Neutrophil (primary cell): ENCODE measurements at regions not wholly inside any gene's neighbourhood (a gene's known extent, or its start where the extent isn't known, plus 50 kb on each side); places are given as distances from the start of the nearest gene placed in this dataset.

ENCODE experiments used
- H3K27ac ChIP-seq: fragments of 200-600 bp; sonication (generic); 2 replicates; pipeline ENCODE4 v1.5.1; 2016; ENCODE audit warnings: mild to moderate bottlenecking, moderate library complexity
- H3K27me3 ChIP-seq: fragments of 200-600 bp; sonication (generic); 2 replicates; pipeline ENCODE4 v1.6.0; 2016; ENCODE audit warnings: mild to moderate bottlenecking
- H3K36me3 ChIP-seq: fragments of 200-600 bp; sonication (generic); 2 replicates; pipeline ENCODE4 v1.5.1; 2017
- H3K4me1 ChIP-seq, 2 experiments: fragments of 200-600 bp in 1 of 2; sonication (generic) in 1 of 2; 1 replicate in 1 of 2; 2 replicates in 1 of 2; pipeline versions ENCODE4 v1.5.1 to v1.6.1; 2013 to 2016; ENCODE audit warnings: low read depth in 1 of 2, low read length in 1 of 2, mild to moderate bottlenecking in 1 of 2, moderate library complexity in 1 of 2; ENCODE audit not compliant: control insufficient read depth in 1 of 2, insufficient read depth in 1 of 2
- H3K4me3 ChIP-seq, 2 experiments: fragments of 200-600 bp in 1 of 2; sonication (generic) in 1 of 2; 1 replicate in 1 of 2; 2 replicates in 1 of 2; pipeline ENCODE4 v1.5.1; 2013 to 2016; ENCODE audit warnings: low read depth in 1 of 2, low read length in 1 of 2, mild to moderate bottlenecking in 1 of 2, moderate library complexity in 1 of 2
- H3K9me3 ChIP-seq: fragments of 200-600 bp; sonication (generic); 2 replicates; pipeline ENCODE4 v1.5.1; 2016
- TF ChIP-seq, protein P1 (sequence below): fragments of 200-600 bp; sonication (generic); IDR thresholded peaks from 2 replicates; pipeline ENCODE4 v1.5.1; 2016; ENCODE audit warnings: antibody characterized with exemption

DNA sequence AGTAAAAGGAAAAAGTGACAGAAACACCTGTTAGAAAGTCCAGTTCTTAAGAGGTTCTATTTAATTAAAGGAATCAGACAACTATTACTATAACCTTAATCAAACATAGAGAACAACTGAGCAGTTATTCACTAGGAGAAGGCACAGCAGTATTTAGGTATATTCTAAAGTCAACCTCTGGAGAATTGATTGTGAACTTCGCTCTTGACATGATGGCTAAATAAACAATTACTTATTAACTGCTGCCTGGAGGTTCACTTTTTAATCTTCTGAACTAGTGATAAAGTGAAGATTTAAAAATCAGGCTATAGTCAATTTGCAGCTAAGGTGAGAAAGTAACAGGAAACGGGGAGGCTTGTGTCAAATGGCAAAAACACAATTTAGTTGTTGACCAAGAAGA lies 557.3 kb downstream of the FAM181B start:
- no peaks in the 10 kb centered on the region for H3K9me3 ChIP-seq
- TF ChIP-seq, protein P1, sequence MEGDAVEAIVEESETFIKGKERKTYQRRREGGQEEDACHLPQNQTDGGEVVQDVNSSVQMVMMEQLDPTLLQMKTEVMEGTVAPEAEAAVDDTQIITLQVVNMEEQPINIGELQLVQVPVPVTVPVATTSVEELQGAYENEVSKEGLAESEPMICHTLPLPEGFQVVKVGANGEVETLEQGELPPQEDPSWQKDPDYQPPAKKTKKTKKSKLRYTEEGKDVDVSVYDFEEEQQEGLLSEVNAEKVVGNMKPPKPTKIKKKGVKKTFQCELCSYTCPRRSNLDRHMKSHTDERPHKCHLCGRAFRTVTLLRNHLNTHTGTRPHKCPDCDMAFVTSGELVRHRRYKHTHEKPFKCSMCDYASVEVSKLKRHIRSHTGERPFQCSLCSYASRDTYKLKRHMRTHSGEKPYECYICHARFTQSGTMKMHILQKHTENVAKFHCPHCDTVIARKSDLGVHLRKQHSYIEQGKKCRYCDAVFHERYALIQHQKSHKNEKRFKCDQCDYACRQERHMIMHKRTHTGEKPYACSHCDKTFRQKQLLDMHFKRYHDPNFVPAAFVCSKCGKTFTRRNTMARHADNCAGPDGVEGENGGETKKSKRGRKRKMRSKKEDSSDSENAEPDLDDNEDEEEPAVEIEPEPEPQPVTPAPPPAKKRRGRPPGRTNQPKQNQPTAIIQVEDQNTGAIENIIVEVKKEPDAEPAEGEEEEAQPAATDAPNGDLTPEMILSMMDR, result no peak
- H3K4me3 ChIP-seq, result no peak overlapping the region
- no peaks in the 10 kb centered on the region for H3K27me3 ChIP-seq
- no peak overlapping the region for H3K27ac ChIP-seq
- no peaks in the 10 kb centered on the region for H3K36me3 ChIP-seq
- H3K4me1 ChIP-seq, result no peaks in the 10 kb centered on the region

DNA sequence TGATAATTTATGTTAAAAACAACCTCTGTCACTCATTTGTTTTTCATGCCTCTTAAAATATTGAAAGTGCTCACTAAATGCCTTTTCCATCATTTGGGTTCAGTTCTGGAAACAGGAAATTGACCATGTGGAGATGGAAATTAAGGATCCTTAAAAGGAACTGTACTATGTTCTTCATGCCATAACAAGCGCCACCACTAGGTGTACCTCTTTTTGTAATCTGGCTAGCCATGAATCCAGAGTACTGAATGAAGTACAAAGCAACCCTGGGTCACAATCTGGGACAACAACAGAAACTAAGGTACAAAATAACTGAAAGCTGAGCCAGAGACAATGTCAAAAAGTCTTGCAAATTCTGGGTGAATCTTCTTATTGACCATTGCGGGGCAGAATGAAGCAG lies 559.1 kb downstream of the FAM181B start:
- no peaks in the 10 kb centered on the region for H3K9me3 ChIP-seq
- no peaks in the 10 kb centered on the region for H3K27me3 ChIP-seq
- H3K4me1 ChIP-seq, result no peaks in the 10 kb centered on the region
- H3K36me3 ChIP-seq, result no peaks in the 10 kb centered on the region
- no peak overlapping the region for H3K4me3 ChIP-seq
- no peak overlapping the region for H3K27ac ChIP-seq
- TF ChIP-seq, protein P1, result no peak

DNA sequence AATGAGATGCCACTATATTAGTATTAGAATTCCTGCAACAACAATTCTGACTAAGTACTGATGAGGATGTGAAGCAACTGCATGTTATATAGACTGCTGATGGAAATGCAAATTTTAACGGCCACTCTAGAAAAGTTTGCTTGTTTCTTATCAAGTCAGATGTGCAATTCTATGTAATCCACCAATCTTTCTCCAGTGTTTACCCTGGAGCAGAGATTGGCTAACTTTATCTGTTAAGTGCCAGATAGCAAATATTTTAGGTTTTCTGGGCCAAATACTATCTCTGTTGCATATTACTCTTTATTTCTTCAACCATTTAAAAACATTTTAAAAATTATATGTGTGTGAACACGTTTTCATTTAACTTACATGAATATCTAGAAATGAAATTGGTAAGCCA lies 586.9 kb downstream of the FAM181B start:
- Histone ChIP-seq H3K9me3 (no peaks in the 10 kb centered on the region), H3K27me3 (no peaks in the 10 kb centered on the region), H3K27ac (no peak overlapping the region), H3K4me1 (no peaks in the 10 kb centered on the region), H3K36me3 (no peaks in the 10 kb centered on the region), H3K4me3 (no peak overlapping the region)
- TF ChIP-seq, protein P1, result no peak

DNA sequence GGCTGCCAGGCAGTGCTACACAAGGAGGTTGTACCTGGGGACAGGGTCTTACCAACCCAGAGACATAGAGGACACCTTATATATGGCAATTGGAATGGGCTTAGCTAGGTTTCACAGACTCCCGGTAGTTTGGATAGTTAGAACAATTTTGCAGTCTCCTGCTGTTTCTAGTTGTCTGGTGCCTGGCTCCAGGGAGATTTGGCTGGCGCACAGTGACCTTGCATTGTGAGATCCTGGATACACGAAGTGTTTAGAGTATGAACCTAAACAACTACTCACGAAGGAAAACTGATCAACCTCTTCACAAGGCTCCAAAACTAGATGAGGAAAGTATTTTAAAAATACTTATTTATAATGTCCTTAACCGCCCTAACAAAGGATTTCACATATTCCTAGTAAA lies 614.7 kb downstream of the FAM181B start:
- Histone ChIP-seq H3K27ac (no peak overlapping the region), H3K4me1 (no peaks in the 10 kb centered on the region), H3K9me3 (no peaks in the 10 kb centered on the region), H3K36me3 (no peaks in the 10 kb centered on the region), H3K4me3 (no peak overlapping the region), H3K27me3 (no peaks in the 10 kb centered on the region)
- TF ChIP-seq, protein P1, result no peak

DNA sequence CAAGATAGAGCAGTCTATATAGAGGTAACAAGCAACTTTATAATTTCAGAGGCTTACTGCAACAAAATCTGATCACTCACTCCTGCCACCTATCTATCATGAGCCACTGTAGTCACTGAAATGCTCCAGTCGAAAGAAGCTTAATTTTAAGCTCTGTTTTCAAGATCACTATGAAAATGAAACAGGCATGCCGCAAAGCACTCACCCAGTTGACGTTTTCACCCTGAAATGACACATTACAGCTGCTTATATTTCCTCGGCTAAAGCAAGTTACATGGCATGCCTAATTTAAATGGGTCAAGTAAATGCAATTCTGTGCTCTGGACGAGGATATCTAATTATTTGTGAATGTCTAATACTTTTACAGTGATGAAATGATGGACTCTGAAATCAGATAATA lies 616.3 kb downstream of the FAM181B start:
- TF ChIP-seq, protein P1, result no peak
- H3K27ac ChIP-seq, result no peak overlapping the region
- H3K9me3 ChIP-seq, result no peaks in the 10 kb centered on the region
- H3K36me3 ChIP-seq, result no peaks in the 10 kb centered on the region
- no peaks in the 10 kb centered on the region for H3K4me1 ChIP-seq
- no peak overlapping the region for H3K4me3 ChIP-seq
- H3K27me3 ChIP-seq, result no peaks in the 10 kb centered on the region
